ENCODE measurements at regions not wholly inside any gene's neighbourhood (a gene's known extent, or its start where the extent isn't known, plus 50 kb on each side); places are given as distances from the start of the nearest gene placed in this dataset.
"Not testable (repeated sequence)": the region's sequence is repeated elsewhere in the genome, so short reads cannot be mapped to it uniquely, and the experiment has no call there.

GRCh38 chr7:52565974-52566373 lies 469.5 kb upstream of the POM121L12 start:
- H3K9me3 ChIP-seq: no peaks in the 10 kb centered on the region
- H3K27ac ChIP-seq: no peak overlapping the region
- no peak overlapping the region for H3K4me3 ChIP-seq
- no peak for DNase-seq
- WGBS, 2 donors: 75 to 86% methylated on average over 5 of the region's 5 CpGs
- no peak for TF ChIP-seq POLR2AphosphoS5 (IDR thresholded peaks at IDR 0.05)
- no peak for TF ChIP-seq EP300 (IDR thresholded peaks at IDR 0.05)
- TF ChIP-seq POLR2A (IDR thresholded peaks at IDR 0.05): no peak
- TF ChIP-seq CTCF (IDR thresholded peaks at IDR 0.05): no peak
- no peaks in the 10 kb centered on the region for H3K36me3 ChIP-seq
- intact Hi-C loops (cut with DNase I): no loop called here
- H3K27me3 ChIP-seq: no peaks in the 10 kb centered on the region
- H3K4me1 ChIP-seq: no peaks in the 10 kb centered on the region

- Histone ChIP-seq H3K4me1 (no peaks in the 10 kb centered on the region), H3K27me3 (no peaks in the 10 kb centered on the region), H3K9me3 (no peaks in the 10 kb centered on the region), H3K36me3 (no peaks in the 10 kb centered on the region), H3K4me3 (no peak overlapping the region), H3K27ac (no peak overlapping the region)
- TF ChIP-seq EP300 (IDR thresholded peaks at IDR 0.05) (no peak), CTCF (IDR thresholded peaks at IDR 0.05) (no peak), POLR2A (IDR thresholded peaks at IDR 0.05) (no peak), POLR2AphosphoS5 (IDR thresholded peaks at IDR 0.05) (no peak)
- 64 to 84% methylated on average over 4 of the region's 4 CpGs for WGBS, 2 donors
- intact Hi-C loops (cut with DNase I): no loop called here
- DNase-seq: no peak
Observed at GRCh38 chr7:52555805-52556204, 479.6 kb upstream of the POM121L12 start.

GRCh38 chr7:52547308-52547910 lies 488.0 kb upstream of the POM121L12 start:
- Histone ChIP-seq H3K9me3 (no peaks in the 10 kb centered on the region), H3K27me3 (no peaks in the 10 kb centered on the region), H3K4me1 (no peaks in the 10 kb centered on the region), H3K27ac (no peak overlapping the region), H3K4me3 (no peak overlapping the region), H3K36me3 (no peaks in the 10 kb centered on the region)
- intact Hi-C loops (cut with DNase I): no loop called here
- WGBS, 2 donors: 40 to 68% methylated on average over 8 of the region's 8 CpGs
- no peak for DNase-seq
- TF ChIP-seq EP300 (IDR thresholded peaks at IDR 0.05): no peak
- TF ChIP-seq POLR2A (IDR thresholded peaks at IDR 0.05): no peak

- H3K4me1 ChIP-seq; H3K27ac ChIP-seq; H3K4me3 ChIP-seq; intact Hi-C loops (cut with DNase I); H3K36me3 ChIP-seq; DNase-seq; H3K27me3 ChIP-seq; H3K9me3 ChIP-seq: not testable (repeated sequence)
- 47 to 71% methylated on average over 5 of the region's 5 CpGs for WGBS, 2 donors
Observed at GRCh38 chr7:52541198-52541765, 494.2 kb upstream of the POM121L12 start.

GRCh38 chr7:52540041-52540440 lies 495.4 kb upstream of the POM121L12 start:
- no peak overlapping the region for H3K4me3 ChIP-seq
- H3K27ac ChIP-seq: no peak overlapping the region
- TF ChIP-seq CTCF (IDR thresholded peaks at IDR 0.05) (no peak), EP300 (IDR thresholded peaks at IDR 0.05) (no peak), POLR2A (IDR thresholded peaks at IDR 0.05) (no peak), POLR2AphosphoS5 (IDR thresholded peaks at IDR 0.05) (no peak)
- H3K4me1 ChIP-seq: no peaks in the 10 kb centered on the region
- no peaks in the 10 kb centered on the region for H3K36me3 ChIP-seq
- 65 to 80% methylated on average over 2 of the region's 2 CpGs for WGBS, 2 donors
- intact Hi-C loops (cut with DNase I): no loop called here
- H3K27me3 ChIP-seq: no peaks in the 10 kb centered on the region
- H3K9me3 ChIP-seq: no peaks in the 10 kb centered on the region
- no peak for DNase-seq

GRCh38 chr7:52539414-52539813 lies 496.0 kb upstream of the POM121L12 start:
- H3K4me1 ChIP-seq: no peaks in the 10 kb centered on the region
- intact Hi-C loops (cut with DNase I): no loop called here
- no peak for DNase-seq
- no peak for TF ChIP-seq POLR2AphosphoS5 (IDR thresholded peaks at IDR 0.05)
- no peak for TF ChIP-seq EP300 (IDR thresholded peaks at IDR 0.05)
- no peak for TF ChIP-seq CTCF (IDR thresholded peaks at IDR 0.05)
- TF ChIP-seq POLR2A (IDR thresholded peaks at IDR 0.05): no peak
- WGBS, 2 donors: 78 to 94% methylated on average over 3 of the region's 3 CpGs
- no peaks in the 10 kb centered on the region for H3K9me3 ChIP-seq
- H3K27me3 ChIP-seq: no peaks in the 10 kb centered on the region
- H3K4me3 ChIP-seq: no peak overlapping the region
- H3K36me3 ChIP-seq: no peaks in the 10 kb centered on the region
- no peak overlapping the region for H3K27ac ChIP-seq

Data from sigmoid colon (tissue), 6 donors.